NCI-H2029 (cell line): ENCODE measurements at regions not wholly inside any gene's neighbourhood (a gene's known extent, or its start where the extent isn't known, plus 50 kb on each side); places are given as distances from the start of the nearest gene placed in this dataset.

ENCODE experiments used
- DNase-seq: peaks from one replicate; lab custom pipeline; 2025; lab: John Stamatoyannopoulos, UW

DNA sequence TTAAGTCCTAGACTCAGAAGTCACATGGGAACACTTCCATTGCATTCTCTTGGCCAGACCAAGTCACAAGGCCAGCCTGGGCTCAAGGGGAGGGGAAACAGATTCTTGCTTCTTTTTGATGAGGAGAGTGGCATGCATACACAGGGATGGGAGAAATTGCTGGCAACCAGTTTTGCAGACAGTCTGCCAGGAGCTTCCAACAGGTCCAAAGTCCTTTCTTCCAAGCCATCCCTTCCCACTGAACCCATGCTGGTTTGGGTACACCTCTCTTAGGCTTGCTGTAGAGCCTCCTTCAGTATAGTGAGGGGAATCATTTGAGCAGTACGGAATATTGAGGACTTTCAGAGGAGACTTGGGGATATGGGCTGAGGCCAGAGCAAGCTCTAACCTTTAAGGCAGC lies 267.8 kb downstream of the BCOR start:
- DNase-seq = no peak

DNA sequence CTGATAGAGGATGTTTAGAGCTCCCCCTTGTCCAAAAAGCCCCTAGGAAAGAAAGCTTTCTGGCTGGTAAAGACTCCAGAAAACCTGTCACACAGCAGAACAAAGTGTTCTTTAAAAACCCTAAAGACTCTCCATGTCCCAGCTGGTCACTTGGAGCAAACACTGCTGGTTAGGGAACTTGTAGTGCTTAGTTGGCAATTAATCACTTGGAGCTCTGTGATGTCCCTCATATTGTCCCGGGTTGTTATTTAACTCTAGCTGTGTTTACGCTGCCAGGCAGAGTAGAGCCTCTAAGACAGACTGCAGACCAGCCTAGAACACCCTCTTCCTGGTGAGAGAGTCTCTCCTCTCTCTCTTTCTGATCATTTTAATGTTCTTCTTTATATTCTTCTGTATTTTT lies 267.3 kb downstream of the BCOR start:
- DNase-seq = no peak

DNA sequence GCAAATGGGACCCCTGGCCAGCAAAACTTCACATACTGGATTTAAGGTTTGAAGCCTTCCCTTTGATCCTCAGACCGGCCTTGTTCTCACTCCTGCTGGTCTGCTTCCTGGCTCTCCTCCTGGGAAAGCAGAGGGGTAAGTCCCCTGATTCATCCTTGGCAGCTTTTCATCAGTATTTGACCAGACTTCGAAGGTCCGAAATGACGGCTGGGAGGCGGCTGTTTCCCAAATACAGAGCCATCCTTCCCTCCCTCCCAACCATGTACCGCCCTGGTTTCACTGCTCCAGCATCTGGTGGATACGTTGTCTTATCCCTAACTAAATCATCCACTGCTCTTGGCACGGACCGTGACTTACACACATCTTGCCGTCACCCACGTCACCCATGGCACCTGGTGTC lies 265.5 kb downstream of the BCOR start:
- DNase-seq = no peak

DNA sequence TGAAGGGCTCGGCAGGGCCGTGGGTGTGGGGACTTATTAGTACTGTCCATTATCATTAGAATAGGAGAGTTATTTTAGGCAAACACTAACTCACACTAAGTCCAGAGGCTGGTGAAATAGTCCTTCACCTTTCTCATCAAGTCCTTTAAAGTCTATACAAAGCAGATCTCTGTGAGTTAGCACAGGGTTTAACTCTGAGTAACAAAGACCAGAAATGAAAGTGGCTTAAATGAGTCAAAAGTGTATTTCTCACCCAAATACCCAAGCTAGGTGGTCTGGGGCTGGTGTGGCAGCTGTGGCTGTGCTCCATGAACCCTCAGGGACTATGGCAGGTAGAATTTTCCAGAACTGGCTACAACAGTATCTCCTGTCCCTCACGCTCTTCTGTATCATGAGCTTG lies 263.2 kb downstream of the BCOR start:
- no peak for DNase-seq

DNA sequence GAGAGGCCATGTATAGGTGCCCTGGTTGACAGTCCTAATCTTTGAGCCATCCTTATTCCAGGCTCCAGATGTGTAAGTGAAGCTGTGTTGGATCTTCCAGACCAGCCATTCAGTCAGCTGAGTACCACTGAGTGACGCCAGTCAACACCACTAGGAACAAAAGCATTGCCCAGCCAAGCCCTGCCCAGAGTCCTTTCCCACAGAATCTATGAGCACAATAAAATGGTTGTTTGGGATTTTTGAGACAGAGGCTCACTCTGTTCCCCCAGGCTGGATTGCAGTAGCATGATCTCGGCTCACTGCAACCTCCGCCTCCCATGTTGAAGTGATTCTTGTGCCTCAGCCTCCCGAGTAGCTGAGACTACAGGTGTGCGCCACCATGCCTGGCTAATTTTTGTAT lies 262.5 kb downstream of the BCOR start:
- DNase-seq = no peak

DNA sequence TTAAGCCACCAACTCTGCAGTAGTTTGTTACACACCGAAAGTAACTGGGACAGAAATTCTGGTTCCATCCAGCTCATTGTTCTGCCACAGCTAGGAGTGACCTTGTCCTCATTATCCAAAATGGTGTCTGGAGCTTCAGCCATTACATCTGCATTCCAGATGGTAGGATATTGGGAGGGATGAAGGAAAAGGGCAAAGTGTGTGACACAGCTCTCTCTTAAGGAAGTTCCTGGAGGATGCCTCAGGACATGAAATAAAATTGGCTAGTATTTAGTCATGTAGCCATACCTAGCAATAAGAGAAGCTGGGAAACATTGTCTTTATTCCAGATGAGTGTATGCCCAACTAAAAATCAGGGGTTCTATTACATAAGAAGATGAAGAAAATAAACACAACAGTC lies 262.0 kb downstream of the BCOR start:
- no peak for DNase-seq

GRCh38 chrX:39836802-39837420 lies 260.8 kb downstream of the BCOR start:
- no peak for DNase-seq

DNA sequence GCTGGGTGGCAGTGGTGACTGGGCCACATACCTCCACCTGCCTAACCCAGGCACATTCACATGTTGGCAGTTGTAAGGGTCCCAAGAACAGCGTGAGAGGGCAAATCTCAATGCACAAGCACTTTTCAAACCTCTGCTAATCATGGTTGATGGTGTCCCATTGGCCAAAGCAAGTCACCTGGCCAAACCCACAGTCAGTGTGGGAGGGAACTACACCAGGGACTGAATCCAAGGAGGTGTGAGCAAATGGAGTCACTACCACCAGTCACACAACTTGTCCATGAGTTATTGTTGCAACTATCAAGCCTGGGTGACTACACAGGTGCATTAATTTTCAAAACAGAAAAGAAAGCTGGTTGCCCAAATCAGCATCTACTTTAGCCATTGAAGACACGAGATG lies 260.1 kb downstream of the BCOR start:
- DNase-seq = no peak

DNA sequence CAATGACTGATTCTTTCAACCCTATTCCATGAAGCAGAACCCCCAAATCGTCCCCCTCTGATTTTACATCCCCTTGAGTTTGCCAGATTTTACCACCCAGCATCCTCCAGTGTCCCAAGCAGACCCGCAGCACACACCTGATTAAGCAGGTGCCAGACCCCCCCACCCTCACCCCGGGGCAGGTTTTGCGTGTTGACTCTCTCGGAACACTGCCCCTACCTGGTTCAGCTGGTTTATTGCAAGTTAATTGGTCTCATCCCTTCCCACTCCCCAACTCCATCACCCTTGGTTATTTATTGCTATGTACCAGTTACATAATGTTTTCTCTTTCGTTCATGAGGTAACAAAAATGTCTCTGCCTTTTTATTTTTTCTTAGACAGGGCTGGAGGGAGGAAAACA lies 258.4 kb downstream of the BCOR start:
- DNase-seq = no peak

GRCh38 chrX:39840133-39840532 lies 257.6 kb downstream of the BCOR start:
- DNase-seq = no peak

DNA sequence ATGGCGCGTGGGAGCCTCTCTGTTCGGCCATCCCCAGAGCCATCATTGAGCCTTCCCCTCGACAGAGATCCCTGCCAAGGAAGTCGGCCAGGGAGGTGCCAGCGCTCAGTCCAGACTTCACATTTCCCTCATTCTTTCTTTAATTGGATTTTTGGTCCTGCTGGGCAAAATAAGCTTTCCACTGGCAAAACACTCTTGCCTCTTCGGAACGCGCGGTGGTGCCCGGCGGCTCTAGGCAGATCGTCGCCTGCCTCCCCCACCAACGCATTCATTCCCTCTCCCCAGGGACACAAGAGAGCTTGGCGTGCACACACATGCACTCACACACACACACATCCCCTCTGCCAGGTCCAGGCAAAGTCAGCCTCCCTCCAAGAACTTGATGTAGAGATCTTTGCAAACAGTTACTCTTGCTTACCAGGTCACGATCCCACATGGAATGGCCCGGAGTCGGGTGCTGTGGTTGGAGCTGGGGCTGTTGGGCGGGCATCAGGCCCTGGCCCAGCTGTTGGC lies 257.1 kb downstream of the BCOR start:
- DNase-seq = no peak

DNA sequence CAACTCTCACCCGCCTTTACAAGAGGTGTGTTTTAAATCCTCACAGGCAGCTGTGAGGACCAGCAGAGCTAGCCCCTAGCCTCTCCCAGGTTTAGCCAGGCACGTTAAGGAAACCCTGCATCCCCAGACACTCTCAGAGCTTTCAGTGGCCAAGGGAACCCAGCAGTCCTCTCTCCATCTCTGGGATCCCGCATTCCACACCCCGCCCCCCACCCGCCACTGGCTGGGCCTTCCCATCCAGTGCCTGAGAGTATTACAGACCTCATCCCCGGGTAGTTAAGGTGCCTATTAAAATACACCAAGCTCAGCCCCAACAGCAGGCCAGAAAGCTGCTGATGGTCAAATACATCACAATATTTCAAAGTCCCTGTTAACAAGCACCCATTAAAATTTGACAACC lies 256.2 kb downstream of the BCOR start:
- no peak for DNase-seq

- DNase-seq = no peak
These were observed 255.3 kb downstream of the BCOR start for GRCh38 chrX:39842281-39842973.

DNA sequence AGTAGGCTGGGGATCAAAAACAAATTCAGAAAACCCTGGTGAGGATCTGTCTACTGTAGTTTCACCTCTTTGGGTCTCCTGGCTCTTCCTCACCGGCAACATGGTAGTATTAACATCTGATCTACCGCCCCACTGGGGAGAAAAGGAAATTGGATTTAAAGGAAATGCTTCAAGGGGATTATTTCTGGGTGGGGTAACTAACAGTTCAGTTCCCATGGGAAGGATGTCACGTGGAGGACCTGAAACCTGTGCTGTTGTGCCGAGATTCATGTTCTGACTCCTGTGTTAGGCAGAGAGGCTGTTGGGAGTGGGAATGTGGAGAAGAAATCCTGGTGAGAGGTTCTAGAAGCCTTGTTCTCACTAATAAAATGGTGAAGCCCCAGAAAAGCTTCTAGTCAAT lies 254.4 kb downstream of the BCOR start:
- no peak for DNase-seq

DNA sequence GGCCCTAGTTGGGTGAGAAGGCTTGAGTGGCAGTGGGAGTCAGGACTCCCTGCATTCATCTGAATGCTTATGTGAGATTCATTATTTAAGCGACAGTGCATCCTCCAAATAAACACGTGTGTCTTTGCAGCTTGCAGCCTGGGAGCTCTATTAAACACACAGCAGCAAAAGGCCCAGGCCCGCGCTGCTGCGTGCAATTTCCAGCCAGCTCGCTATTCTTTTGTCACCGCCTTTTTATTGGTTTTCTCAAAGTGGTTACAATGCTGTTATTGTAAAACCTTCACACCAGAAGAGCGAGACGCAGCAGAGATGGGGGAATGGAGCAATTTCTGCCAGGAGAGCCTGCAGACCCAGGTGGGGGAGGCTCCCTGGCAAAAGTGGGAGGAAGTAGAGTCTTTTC lies 252.5 kb downstream of the BCOR start:
- no peak for DNase-seq

DNA sequence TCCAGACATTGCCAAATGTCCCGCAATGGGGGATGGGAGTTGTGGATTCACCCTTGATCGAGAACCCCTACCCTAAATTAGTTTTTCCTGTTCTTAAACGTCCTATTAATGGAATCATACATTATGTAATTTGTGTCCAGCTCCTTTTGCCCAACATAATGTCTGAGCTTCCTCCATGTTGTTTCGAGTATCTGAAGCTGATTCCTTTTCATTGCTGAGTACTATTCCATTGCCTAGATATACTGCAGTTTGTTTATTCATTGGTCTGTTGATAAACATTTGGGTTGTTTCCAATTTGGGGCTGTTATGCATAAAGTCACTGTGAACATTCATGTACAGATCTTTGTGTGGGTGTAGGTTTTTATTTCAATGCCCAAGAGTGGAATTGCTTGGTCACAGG lies 251.3 kb downstream of the BCOR start:
- DNase-seq = no peak

DNA sequence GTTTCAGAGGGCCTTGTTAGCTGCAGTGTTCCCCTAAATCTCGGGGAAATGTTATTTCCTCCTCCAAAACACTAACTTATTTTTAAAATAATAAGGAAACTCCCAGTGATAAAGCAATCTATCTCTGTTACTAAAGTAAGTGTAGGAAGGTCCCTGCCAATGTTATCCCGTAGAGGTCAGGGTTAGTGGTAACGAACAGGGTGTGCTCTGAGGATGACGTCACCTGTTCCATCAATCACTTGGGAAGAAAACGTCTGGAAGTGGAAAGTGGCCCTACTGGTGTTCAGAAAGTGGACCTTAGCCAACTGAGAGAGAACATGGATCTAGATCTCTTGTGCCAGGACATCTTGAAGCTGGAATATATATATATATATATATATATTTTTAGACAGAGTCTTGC lies 249.5 kb downstream of the BCOR start:
- DNase-seq = no peak

DNA sequence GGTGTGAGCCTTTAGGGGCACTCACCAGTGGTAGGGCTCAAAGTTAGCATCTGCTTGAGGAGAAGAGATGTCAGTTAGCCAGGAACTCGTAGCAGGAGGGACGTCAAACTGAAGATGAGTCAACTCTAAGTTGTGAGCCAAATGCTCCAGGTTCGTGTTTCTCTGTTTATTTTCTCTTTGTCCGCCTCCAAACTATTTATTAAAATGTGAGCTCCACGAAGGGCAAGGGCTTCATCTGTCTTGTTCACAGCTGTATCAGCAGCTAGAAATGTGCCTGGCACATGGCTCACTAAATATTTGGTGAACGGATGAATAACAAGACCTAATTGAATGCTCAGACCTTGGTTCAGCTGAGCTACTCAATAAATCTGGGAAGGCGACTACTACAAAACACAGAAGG lies 248.9 kb downstream of the BCOR start:
- DNase-seq = no peak

- no peak for DNase-seq
These were observed 247.5 kb downstream of the BCOR start for GRCh38 chrX:39850209-39850608.

DNA sequence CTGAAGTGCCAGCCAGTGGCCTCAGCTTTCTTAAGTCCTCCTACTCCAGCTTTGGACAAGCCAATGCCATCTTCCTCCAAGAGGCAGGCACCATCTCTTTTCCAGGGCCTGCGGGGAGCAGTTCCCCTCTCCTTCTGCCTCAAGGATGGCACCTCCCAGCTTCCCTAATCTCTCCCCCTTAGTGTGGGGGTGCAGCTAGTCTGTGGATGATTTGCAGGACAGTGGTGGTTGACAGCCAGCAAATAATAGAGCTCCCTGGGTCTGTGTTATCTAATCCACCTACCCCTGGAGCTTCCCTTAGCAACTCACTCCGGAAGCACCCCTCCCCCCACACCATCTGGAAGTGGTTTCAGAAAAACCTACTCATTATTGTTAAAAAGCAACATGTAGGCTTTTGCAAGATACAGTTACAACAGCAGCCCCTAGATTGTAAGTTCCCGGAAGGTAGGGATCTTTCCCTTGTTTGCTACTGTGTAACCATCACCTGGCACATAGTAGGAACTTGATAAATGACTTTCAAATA lies 247.1 kb downstream of the BCOR start:
- no peak for DNase-seq

GRCh38 chrX:39851745-39852455 lies 245.9 kb downstream of the BCOR start:
- DNase-seq = no peak

DNA sequence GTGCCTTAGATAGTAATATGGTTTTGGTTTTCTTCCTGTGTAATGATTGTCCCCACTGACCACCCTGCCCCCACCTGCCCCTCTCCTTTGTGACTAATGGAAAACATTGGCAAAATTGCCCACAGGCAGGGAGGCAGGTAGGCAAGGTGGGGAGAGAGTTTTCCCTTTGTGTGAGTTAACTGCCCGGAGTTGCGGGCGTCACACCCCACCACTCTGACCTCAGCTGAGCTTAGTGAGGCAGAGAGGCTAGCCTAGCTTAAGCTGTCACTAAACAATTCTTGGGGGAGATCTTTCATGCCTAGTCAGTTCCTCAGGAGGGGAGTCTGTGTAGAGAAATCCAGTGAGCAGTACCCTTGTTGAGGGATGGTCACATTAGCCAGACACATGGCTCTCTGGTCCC lies 245.3 kb downstream of the BCOR start:
- no peak for DNase-seq

DNA sequence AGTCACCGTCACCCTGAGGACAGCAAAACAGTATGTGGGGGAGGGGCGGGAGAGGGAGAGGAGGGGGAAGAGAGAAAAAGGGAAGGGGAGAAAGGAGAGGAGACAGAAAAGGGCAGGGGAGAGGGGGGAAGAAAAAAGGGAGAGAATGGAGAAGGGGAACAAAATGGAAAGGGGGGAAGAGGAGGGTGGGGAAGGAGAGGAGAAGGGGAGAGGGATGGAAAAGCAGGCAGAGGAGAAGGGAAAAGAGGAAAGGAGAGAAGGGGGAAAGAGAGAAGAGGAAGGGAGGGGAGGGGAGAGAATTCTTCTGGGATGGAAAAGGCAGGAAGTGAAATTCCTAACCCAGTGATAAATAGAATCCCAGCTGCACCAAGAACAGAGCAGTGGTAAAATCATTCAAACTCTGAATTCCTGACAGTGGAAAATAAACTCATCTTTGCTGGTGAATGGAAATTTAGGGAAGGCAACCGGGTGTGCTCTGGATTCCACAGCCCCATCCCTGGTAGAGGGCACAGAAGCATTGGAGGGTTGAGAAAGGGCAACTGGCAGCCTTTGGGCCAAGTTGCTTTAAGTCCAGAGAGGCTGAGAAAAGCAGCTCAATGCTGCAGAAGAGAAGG lies 244.2 kb downstream of the BCOR start:
- DNase-seq = no peak
